HL-60 (cell line): ENCODE measurements at regions not wholly inside any gene's neighbourhood (a gene's known extent, or its start where the extent isn't known, plus 50 kb on each side); places are given as distances from the start of the nearest gene placed in this dataset.

Experiments used
- POLR2AphosphoS5 ChIP-seq: IDR thresholded peaks from 2 replicates; pipeline ENCODE4 v1.6.1; 2012; ENCODE audit warnings: low read depth
- SPI1 ChIP-seq: IDR thresholded peaks from 2 replicates; pipeline ENCODE4 v1.6.1; 2012; ENCODE audit warnings: low read depth, mild to moderate bottlenecking, borderline replicate concordance
- TF ChIP-seq, protein P1 (sequence below): IDR thresholded peaks from one replicate; pipeline ENCODE4 v1.5.1; 2011; ENCODE audit warnings: low read length, control low read depth, inconsistent platforms; ENCODE audit not compliant: insufficient read depth
- TF ChIP-seq, protein P2 (sequence below): IDR thresholded peaks from 2 replicates; pipeline ENCODE4 v1.6.1; 2012; ENCODE audit warnings: low read depth; ENCODE audit not compliant: insufficient replicate concordance

- TF ChIP-seq POLR2AphosphoS5 (no peak), SPI1 (no peak)
- TF ChIP-seq, protein P1, sequence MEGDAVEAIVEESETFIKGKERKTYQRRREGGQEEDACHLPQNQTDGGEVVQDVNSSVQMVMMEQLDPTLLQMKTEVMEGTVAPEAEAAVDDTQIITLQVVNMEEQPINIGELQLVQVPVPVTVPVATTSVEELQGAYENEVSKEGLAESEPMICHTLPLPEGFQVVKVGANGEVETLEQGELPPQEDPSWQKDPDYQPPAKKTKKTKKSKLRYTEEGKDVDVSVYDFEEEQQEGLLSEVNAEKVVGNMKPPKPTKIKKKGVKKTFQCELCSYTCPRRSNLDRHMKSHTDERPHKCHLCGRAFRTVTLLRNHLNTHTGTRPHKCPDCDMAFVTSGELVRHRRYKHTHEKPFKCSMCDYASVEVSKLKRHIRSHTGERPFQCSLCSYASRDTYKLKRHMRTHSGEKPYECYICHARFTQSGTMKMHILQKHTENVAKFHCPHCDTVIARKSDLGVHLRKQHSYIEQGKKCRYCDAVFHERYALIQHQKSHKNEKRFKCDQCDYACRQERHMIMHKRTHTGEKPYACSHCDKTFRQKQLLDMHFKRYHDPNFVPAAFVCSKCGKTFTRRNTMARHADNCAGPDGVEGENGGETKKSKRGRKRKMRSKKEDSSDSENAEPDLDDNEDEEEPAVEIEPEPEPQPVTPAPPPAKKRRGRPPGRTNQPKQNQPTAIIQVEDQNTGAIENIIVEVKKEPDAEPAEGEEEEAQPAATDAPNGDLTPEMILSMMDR = no peak
- TF ChIP-seq, protein P2, sequence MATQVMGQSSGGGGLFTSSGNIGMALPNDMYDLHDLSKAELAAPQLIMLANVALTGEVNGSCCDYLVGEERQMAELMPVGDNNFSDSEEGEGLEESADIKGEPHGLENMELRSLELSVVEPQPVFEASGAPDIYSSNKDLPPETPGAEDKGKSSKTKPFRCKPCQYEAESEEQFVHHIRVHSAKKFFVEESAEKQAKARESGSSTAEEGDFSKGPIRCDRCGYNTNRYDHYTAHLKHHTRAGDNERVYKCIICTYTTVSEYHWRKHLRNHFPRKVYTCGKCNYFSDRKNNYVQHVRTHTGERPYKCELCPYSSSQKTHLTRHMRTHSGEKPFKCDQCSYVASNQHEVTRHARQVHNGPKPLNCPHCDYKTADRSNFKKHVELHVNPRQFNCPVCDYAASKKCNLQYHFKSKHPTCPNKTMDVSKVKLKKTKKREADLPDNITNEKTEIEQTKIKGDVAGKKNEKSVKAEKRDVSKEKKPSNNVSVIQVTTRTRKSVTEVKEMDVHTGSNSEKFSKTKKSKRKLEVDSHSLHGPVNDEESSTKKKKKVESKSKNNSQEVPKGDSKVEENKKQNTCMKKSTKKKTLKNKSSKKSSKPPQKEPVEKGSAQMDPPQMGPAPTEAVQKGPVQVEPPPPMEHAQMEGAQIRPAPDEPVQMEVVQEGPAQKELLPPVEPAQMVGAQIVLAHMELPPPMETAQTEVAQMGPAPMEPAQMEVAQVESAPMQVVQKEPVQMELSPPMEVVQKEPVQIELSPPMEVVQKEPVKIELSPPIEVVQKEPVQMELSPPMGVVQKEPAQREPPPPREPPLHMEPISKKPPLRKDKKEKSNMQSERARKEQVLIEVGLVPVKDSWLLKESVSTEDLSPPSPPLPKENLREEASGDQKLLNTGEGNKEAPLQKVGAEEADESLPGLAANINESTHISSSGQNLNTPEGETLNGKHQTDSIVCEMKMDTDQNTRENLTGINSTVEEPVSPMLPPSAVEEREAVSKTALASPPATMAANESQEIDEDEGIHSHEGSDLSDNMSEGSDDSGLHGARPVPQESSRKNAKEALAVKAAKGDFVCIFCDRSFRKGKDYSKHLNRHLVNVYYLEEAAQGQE = no peak
Observed at GRCh38 chr7:123367031-123367430, 167.3 kb upstream of the SLC13A1 start.
